ENCODE measurements at regions not wholly inside any gene's neighbourhood (a gene's known extent, or its start where the extent isn't known, plus 50 kb on each side); places are given as distances from the start of the nearest gene placed in this dataset.

DNA sequence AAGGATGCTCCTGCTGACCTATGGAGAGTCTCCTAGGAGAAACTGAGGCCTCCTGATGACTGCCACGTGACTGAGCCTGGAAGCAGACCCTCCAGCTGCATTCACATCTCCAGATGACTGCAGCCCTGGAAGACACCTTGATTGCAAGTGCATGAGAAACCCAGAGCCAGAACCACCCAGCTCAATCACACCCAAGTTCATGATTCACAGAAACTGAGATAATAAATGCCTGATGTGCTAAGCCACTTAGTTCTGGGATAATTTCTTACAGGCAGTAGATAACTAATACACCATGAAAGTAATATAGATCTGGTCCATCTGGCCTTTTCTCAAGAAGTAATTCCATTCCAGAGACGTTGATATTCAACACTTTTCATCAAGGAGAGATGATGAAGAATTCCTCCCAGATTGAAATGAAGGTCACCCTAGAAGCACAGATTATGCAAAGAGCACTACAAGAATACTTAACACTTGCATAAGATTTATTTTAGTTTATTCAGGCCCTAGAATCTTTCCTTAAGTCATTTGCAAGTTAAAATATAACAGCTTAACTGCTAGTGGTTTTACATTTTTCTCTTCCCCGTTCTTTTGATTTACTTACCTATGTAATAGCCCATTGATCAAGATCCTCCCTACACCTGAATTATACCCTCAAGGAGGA, 208.2 kb upstream of the INHBA start:
- DNase-seq (ENCODE audit: low read depth in 2 of 2), result peak in 1 of 2 donors; percentile 23
- TF ChIP-seq, protein P1, sequence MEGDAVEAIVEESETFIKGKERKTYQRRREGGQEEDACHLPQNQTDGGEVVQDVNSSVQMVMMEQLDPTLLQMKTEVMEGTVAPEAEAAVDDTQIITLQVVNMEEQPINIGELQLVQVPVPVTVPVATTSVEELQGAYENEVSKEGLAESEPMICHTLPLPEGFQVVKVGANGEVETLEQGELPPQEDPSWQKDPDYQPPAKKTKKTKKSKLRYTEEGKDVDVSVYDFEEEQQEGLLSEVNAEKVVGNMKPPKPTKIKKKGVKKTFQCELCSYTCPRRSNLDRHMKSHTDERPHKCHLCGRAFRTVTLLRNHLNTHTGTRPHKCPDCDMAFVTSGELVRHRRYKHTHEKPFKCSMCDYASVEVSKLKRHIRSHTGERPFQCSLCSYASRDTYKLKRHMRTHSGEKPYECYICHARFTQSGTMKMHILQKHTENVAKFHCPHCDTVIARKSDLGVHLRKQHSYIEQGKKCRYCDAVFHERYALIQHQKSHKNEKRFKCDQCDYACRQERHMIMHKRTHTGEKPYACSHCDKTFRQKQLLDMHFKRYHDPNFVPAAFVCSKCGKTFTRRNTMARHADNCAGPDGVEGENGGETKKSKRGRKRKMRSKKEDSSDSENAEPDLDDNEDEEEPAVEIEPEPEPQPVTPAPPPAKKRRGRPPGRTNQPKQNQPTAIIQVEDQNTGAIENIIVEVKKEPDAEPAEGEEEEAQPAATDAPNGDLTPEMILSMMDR (IDR thresholded peaks at IDR 0.05; ENCODE audit: low read depth, low read length), result no peak
- no peak overlapping the region for H3K4me3 ChIP-seq (replicated peaks in 1 of 2; ENCODE audit: low read depth in 2 of 2, low read length in 2 of 2)

DNA sequence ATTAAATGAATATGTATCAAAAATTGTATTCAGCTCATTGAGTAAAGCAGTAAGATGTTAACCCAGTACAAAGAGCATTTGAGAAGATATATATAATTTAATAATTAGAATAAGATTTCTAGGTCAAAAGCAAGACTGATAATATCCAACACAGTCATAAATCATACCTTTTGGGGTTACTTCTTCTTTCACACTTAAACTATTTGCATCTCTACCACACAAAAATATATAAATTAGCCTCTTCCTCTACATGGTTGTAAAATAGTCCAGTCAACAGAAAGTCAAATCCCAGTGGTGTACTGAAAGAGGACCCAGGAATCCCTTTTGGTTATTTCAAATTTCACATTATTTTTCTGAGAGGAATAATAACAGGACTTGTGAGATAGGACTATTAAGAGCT, 204.6 kb upstream of the INHBA start:
- H3K4me3 ChIP-seq (replicated peaks in 1 of 2; ENCODE audit: low read depth in 2 of 2, low read length in 2 of 2), result no peak overlapping the region
- DNase-seq (ENCODE audit: low read depth in 2 of 2), result no peak
- TF ChIP-seq, protein P1 (IDR thresholded peaks at IDR 0.05; ENCODE audit: low read depth, low read length), result no peak

DNA sequence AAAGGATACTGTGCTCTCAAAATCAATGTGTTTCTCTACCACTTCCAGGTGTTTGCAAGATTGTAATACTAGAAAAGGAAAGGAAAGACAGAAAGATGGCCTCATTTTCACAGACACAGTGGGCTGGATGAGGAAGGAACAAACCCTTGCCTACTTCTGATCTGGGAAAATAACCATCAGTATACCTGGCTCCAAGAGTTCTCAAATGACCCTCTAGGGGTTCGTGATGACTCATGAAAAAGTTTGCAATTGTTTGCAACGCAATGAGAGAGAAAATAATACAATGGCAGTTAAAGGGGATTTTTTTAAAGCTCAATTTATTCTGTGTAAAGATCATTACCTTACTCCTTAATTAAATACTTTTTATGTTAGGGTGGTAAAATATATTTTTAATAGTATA, 197.6 kb upstream of the INHBA start:
- no peak overlapping the region for H3K4me3 ChIP-seq (replicated peaks in 1 of 2; ENCODE audit: low read depth in 2 of 2, low read length in 2 of 2)
- TF ChIP-seq, protein P1 (IDR thresholded peaks at IDR 0.05; ENCODE audit: low read depth, low read length), result no peak
- DNase-seq (ENCODE audit: low read depth in 2 of 2), result peak in 1 of 2 donors; percentile 46

DNA sequence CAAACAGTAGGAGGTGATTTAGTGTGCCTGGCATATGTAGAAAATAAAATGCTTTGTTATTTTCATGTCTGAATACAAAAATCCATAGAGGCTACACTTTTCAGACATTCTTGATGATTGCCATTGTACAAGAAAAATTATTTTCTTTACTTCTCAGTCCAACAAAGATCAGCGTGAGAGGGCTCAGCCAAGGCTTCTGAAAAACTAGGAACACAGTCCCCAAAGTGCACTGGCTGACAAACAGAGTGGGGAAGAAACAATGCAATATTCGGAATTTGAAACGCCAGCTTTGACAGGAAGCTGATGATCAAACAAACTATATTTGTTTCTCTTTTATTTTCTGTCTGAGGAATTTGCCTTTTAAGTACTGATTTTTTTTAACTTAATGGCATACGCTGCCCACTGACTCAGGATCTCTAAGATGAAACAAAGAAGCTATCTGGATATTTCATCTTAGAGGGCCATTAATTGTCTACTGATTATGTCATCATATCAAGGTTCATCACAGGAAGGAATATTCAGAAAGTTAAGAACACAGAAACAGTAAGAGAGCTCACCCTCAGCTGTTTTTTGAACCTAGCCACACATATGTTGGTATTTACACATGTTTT, 197.0 kb upstream of the INHBA start:
- TF ChIP-seq, protein P1 (IDR thresholded peaks at IDR 0.05; ENCODE audit: low read depth, low read length), result no peak
- no peak for DNase-seq (ENCODE audit: low read depth in 2 of 2)
- H3K4me3 ChIP-seq (replicated peaks in 1 of 2; ENCODE audit: low read depth in 2 of 2, low read length in 2 of 2), result no peak overlapping the region

DNA sequence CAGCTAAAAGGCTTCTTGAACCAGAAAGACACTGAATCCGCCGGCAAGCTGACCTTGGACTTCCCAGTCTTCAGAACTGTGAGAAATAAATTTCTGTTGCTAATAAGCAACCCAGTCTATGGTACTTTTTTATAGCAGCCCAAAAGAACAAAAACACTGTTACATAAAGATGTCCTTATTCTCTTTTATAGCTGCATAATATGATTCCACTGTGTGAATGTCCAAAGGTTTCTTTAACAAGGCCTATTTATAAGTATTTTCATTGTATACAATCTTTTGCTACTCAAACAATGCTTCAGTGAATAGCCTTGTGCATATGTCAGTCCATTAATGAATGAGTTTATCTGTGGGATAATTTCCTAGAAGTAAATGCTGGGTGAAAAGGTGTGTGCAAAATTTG, 190.8 kb upstream of the INHBA start:
- H3K4me3 ChIP-seq (replicated peaks in 1 of 2; ENCODE audit: low read depth in 2 of 2, low read length in 2 of 2), result no peak overlapping the region
- no peak for DNase-seq (ENCODE audit: low read depth in 2 of 2)
- TF ChIP-seq, protein P1 (IDR thresholded peaks at IDR 0.05; ENCODE audit: low read depth, low read length), result no peak

DNA sequence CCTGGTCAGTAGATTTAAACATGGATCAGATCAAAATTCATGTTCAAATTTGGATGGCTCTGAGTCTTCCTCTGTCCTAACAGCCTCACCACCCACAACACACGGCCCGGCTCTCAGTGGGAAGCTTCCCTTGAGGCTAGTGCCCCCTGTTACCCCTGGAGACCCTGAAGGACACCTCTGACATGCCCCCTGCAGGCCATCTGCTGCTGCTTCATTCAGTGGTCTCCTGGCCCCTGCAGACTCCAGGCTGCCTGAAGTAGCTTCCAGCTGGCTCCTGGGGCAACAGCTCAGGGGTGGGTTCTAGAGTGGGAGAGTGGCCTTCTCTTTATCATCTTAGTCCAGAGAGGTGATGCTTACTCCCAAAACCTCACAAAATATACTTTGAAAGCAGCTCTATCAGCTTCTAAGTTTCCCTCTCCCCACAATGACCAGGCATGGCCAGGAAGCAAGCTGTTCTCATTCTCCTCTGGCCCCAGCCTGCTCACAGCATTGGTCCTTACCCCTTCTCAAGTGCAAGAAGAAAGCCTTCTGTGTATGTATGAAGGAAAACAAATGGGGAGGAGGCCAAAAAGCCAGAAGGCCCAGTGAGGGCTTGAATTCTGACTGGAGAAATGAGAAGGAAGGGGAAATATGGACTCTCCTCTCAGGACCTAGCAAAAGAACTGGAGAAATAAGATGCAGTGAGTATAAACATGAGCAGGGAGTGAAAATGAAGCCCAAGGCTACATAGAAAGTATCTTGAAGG, 189.6 kb upstream of the INHBA start:
- no peak for DNase-seq (ENCODE audit: low read depth in 2 of 2)
- TF ChIP-seq, protein P1 (IDR thresholded peaks at IDR 0.05; ENCODE audit: low read depth, low read length), result peak; percentile 7
- no peak overlapping the region for H3K4me3 ChIP-seq (replicated peaks in 1 of 2; ENCODE audit: low read depth in 2 of 2, low read length in 2 of 2)
